Ascending aorta (tissue), 2 donors: ENCODE measurements at regions not wholly inside any gene's neighbourhood (a gene's known extent, or its start where the extent isn't known, plus 50 kb on each side); places are given as distances from the start of the nearest gene placed in this dataset.

Experiments used
- DNase-seq, 2 donors: peaks; one replicate each; pipeline ENCODE4 v3.0.0-alpha.2; 2019; ENCODE audit warnings: low spot score in 2 of 2
- H3K27ac ChIP-seq, 2 donors: fragments of 200-600 bp; sonication (generic); one replicate each; pipeline ENCODE4 v1.5.1; 2016 to 2017; ENCODE audit warnings: mild to moderate bottlenecking in 1 of 2
- H3K27me3 ChIP-seq: fragments of 200-600 bp; sonication (generic); one replicate; pipeline ENCODE4 v1.5.1; 2017
- H3K36me3 ChIP-seq, 2 donors: fragments of 200-600 bp; sonication (generic); one replicate each; pipeline ENCODE4 v1.5.1; 2016
- H3K4me1 ChIP-seq, 2 donors: fragments of 200-600 bp; sonication (generic); one replicate each; pipeline ENCODE4 v1.5.1; 2016 to 2017; ENCODE audit warnings: mild to moderate bottlenecking in 1 of 2
- H3K4me3 ChIP-seq, 2 donors: fragments of 200-600 bp; sonication (generic); one replicate each; pipeline ENCODE4 v1.5.1; 2016 to 2017; ENCODE audit warnings: mild to moderate bottlenecking in 1 of 2
- H3K9me3 ChIP-seq, 2 donors: fragments of 200-600 bp; sonication (generic); one replicate each; pipeline ENCODE4 v1.5.1; 2016
- intact Hi-C: fragments of 100-400 bp; cut with DNase I; formaldehyde crosslinking; loops from one replicate; pipeline ENCODE4 v1.15.1; 2023
- TF ChIP-seq, protein P1 (sequence below), 3 experiments: fragments of 200-600 bp in 2 of 3; fragments of 450-650 bp in 1 of 3; sonication (generic) in 2 of 3; IDR thresholded peaks; one replicate each; pipeline ENCODE4 v1.5.1; 2016 to 2019; ENCODE audit warnings: antibody characterized with exemption in 3 of 3, mild to moderate bottlenecking in 1 of 3, moderate library complexity in 1 of 3

DNA sequence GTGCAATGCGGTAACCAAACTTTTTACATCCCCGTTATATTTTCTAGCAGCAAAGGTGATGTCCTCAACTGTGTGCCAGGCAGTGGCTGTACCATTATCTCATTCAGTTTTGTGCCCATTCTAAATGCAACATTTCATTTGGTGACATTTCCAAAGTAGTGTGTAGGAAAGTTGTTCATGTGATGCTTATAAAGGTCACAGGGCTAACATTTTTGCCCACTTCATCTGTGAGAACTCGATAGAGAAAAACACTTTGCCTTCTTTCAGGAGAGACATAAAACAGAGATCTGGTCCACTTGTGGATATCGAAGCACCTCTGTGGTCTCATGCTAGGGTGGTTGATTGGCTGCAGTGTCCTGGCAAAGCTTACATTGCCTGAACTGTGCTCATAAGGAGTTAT lies 414.2 kb upstream of the PDE3A start:
- intact Hi-C loops, result no loop called here
- TF ChIP-seq, protein P1, sequence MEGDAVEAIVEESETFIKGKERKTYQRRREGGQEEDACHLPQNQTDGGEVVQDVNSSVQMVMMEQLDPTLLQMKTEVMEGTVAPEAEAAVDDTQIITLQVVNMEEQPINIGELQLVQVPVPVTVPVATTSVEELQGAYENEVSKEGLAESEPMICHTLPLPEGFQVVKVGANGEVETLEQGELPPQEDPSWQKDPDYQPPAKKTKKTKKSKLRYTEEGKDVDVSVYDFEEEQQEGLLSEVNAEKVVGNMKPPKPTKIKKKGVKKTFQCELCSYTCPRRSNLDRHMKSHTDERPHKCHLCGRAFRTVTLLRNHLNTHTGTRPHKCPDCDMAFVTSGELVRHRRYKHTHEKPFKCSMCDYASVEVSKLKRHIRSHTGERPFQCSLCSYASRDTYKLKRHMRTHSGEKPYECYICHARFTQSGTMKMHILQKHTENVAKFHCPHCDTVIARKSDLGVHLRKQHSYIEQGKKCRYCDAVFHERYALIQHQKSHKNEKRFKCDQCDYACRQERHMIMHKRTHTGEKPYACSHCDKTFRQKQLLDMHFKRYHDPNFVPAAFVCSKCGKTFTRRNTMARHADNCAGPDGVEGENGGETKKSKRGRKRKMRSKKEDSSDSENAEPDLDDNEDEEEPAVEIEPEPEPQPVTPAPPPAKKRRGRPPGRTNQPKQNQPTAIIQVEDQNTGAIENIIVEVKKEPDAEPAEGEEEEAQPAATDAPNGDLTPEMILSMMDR (IDR thresholded peaks at IDR 0.05), result no peak
- no peak overlapping the region for H3K4me3 ChIP-seq
- no peaks in the 10 kb centered on the region for H3K27me3 ChIP-seq
- H3K4me1 ChIP-seq, result no peaks in the 10 kb centered on the region
- H3K9me3 ChIP-seq, result no peaks in the 10 kb centered on the region
- no peak for DNase-seq
- no peaks in the 10 kb centered on the region for H3K36me3 ChIP-seq
- H3K27ac ChIP-seq, result no peak overlapping the region

DNA sequence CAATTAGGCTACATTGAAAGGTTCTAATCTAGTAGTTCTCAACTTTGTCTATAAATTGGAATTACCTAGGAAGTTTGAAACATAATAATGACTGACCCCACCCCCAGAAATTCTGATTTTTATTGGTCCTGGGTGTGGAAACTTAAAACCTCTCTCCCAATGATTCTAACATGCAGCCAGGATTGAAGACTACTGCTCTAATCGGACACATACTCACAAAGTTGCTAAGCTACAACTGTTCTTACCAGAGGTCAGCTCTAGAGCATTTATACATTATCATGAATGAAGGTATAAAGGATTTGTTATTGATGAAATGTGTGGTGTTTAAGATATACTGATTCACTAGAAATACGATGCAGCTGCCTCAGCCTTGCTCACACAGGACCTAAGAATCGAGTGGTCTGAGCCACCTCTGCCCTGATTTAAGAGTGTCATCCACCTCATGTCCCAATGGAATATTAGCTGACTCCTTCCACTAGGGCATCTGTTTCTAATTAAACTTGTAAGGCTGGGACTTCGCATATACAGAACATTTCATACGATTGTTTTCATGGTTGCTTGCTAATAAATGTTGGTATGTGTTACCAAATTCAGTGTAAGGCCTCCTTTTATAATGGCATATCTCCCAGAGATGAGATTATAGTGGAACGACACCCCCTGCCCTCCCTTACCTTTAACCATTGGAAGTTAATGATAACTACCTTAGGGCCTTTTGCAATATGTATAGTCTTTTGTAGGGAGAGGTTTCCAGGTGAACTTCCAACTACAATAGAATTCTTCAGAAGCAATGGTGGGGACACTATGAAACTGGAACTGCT lies 410.8 kb upstream of the PDE3A start:
- DNase-seq, result no peak
- TF ChIP-seq, protein P1 (IDR thresholded peaks at IDR 0.05), result no peak
- H3K36me3 ChIP-seq, result no peaks in the 10 kb centered on the region
- no peaks in the 10 kb centered on the region for H3K4me1 ChIP-seq
- no peaks in the 10 kb centered on the region for H3K9me3 ChIP-seq
- intact Hi-C loops, result no loop called here
- H3K27ac ChIP-seq, result no peak overlapping the region
- H3K27me3 ChIP-seq, result no peaks in the 10 kb centered on the region
- no peak overlapping the region for H3K4me3 ChIP-seq

DNA sequence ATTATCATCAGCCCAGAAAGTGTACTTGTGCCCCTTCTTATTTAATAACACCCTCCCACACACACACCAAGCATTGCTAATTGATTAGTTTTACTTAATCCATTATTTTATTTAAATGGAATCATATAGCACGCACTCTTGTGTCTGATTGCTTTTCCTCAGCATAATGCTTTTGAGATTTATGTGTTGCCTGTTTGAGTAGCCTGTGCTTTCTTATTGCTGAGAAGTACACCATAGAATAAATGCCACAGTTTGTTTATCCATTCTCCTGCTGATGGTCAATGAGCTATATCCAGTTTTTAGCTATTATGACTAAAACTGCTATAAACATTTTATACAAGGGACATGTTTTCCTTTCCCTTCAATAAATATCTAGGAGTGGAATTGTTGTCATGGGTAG lies 409.9 kb upstream of the PDE3A start:
- intact Hi-C loops, result no loop called here
- DNase-seq, result no peak
- Histone ChIP-seq H3K9me3 (no peaks in the 10 kb centered on the region), H3K36me3 (no peaks in the 10 kb centered on the region), H3K4me1 (no peaks in the 10 kb centered on the region), H3K27ac (no peak overlapping the region), H3K27me3 (no peaks in the 10 kb centered on the region), H3K4me3 (no peak overlapping the region)
- TF ChIP-seq, protein P1 (IDR thresholded peaks at IDR 0.05), result no peak

DNA sequence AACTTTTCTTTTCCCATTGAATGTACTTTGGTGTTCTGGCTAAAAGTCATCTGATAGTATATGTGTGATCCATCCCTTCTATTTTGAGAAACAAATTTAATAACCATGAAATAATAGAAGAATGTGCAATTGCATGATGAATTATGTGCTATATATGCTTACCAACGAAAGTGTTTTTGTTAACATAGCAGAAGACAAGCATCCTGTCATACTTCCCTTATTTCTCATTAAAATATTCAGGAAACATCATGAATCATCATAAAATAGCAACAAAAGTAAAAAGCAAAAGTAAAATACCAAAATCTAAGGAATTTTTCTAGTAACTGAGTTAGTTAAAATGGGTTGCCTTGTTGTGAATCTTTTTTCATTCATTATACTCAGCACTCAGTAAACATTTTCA lies 409.0 kb upstream of the PDE3A start:
- no peak overlapping the region for H3K4me3 ChIP-seq
- TF ChIP-seq, protein P1 (IDR thresholded peaks at IDR 0.05), result no peak
- intact Hi-C loops, result no loop called here

DNA sequence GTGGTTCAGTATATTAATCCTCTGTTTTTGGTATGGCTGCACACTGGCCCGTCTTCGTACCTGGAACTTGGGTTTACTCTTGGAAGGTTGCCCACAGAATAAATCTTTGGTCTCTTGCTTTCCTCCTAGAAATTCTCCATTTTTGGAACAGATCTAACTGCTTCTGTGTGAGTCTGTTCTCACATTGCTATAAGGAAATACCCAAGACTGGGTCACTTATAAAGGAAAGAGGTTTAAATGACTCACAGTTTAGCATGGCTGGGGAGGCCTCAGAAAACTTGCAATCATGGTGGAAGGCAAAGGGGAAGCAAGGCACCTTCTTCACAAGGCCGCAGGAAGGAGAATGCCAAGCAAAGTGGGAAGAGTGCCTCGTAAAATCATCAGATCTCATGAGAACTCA lies 407.8 kb upstream of the PDE3A start:
- TF ChIP-seq, protein P1 (IDR thresholded peaks at IDR 0.05), result no peak
- H3K27me3 ChIP-seq, result no peaks in the 10 kb centered on the region
- no peaks in the 10 kb centered on the region for H3K9me3 ChIP-seq
- no peak overlapping the region for H3K4me3 ChIP-seq
- no peak overlapping the region for H3K27ac ChIP-seq
- H3K4me1 ChIP-seq, result peaks cover 0 to 14% of the 10 kb centered on the region in 2 donors
- intact Hi-C loops, result no loop called here
- DNase-seq, result no peak
- no peaks in the 10 kb centered on the region for H3K36me3 ChIP-seq

More for the DNA sequence above, 409.0 kb upstream of the PDE3A start:
- no peak for DNase-seq
- peaks cover 0 to 2% of the 10 kb centered on the region in 2 donors for H3K4me1 ChIP-seq
- no peaks in the 10 kb centered on the region for H3K27me3 ChIP-seq
- H3K27ac ChIP-seq, result no peak overlapping the region
- no peaks in the 10 kb centered on the region for H3K9me3 ChIP-seq
- no peaks in the 10 kb centered on the region for H3K36me3 ChIP-seq
